ENCODE measurements at regions not wholly inside any gene's neighbourhood (a gene's known extent, or its start where the extent isn't known, plus 50 kb on each side); places are given as distances from the start of the nearest gene placed in this dataset.
A peak's percentile ranks its signal among the peaks of the same experiment; 100 is the strongest.
"Not testable (repeated sequence)": the region's sequence is repeated elsewhere in the genome, so short reads cannot be mapped to it uniquely, and the experiment has no call there.

- TF ChIP-seq CTCF (IDR thresholded peaks at IDR 0.05; ENCODE audit: low read length, missing control alignments) = peak; percentile 32
- H3K4me3 ChIP-seq (replicated peaks; ENCODE audit: low read depth, low read length) = no peak overlapping the region
Observed at GRCh38 chr6:12636336-12636735, 80.2 kb upstream of the PHACTR1 start.

GRCh38 chr6:12637960-12638641 is 78.5 kb upstream of the PHACTR1 start:
- H3K4me3 ChIP-seq (replicated peaks; ENCODE audit: low read depth, low read length) = no peak overlapping the region
- peak; percentile 60 for DNase-seq (ENCODE audit: low read depth)
- TF ChIP-seq CTCF (IDR thresholded peaks at IDR 0.05; ENCODE audit: low read length, missing control alignments) = peak; percentile 87

More at GRCh38 chr6:12636336-12636735, 80.2 kb upstream of the PHACTR1 start:
- DNase-seq (ENCODE audit: low read depth) = peak; percentile 7

- H3K4me3 ChIP-seq (replicated peaks; ENCODE audit: low read depth, low read length) = no peak overlapping the region
- no peak for TF ChIP-seq CTCF (IDR thresholded peaks at IDR 0.05; ENCODE audit: low read length, missing control alignments)
- no peak for DNase-seq (ENCODE audit: low read depth)
Observed at GRCh38 chr6:12640438-12640837, 76.1 kb upstream of the PHACTR1 start.

GRCh38 chr6:12641785-12642184 is 74.8 kb upstream of the PHACTR1 start:
- not testable (repeated sequence) for DNase-seq (ENCODE audit: low read depth); H3K4me3 ChIP-seq (replicated peaks; ENCODE audit: low read depth, low read length)

GRCh38 chr6:12645941-12646340 is 70.6 kb upstream of the PHACTR1 start:
- DNase-seq (ENCODE audit: low read depth) = no peak
- H3K4me3 ChIP-seq (replicated peaks; ENCODE audit: low read depth, low read length) = no peak overlapping the region
- TF ChIP-seq CTCF (IDR thresholded peaks at IDR 0.05; ENCODE audit: low read length, missing control alignments) = no peak

GRCh38 chr6:12648171-12648570 is 68.4 kb upstream of the PHACTR1 start:
- no peak overlapping the region for H3K4me3 ChIP-seq (replicated peaks; ENCODE audit: low read depth, low read length)
- DNase-seq (ENCODE audit: low read depth) = no peak
- TF ChIP-seq CTCF (IDR thresholded peaks at IDR 0.05; ENCODE audit: low read length, missing control alignments) = no peak

- DNase-seq (ENCODE audit: low read depth) = no peak
- no peak for TF ChIP-seq CTCF (IDR thresholded peaks at IDR 0.05; ENCODE audit: low read length, missing control alignments)
- no peak overlapping the region for H3K4me3 ChIP-seq (replicated peaks; ENCODE audit: low read depth, low read length)
Observed at GRCh38 chr6:12649325-12649724, 67.2 kb upstream of the PHACTR1 start.

Measured in fibroblast of pulmonary artery (primary cell).